Activated T-helper 17 cell treated with anti-CD3 and anti-CD28 coated beads, Interleukin-2, amount 50 U/mL, for 72 hours (primary cell): ENCODE measurements at regions not wholly inside any gene's neighbourhood (a gene's known extent, or its start where the extent isn't known, plus 50 kb on each side); places are given as distances from the start of the nearest gene placed in this dataset.
"Not testable (repeated sequence)": the region's sequence is repeated elsewhere in the genome, so short reads cannot be mapped to it uniquely, and the experiment has no call there.

ENCODE experiments used
- ATAC-seq: fragments of 150-1000 bp; cut with Tn5 transposase; replicated peaks from 2 replicates; pipeline ENCODE4 v1.10.0; 2021; ENCODE audit warnings: mild to moderate bottlenecking, moderate library complexity
- H3K27ac Mint-ChIP-seq: one replicate; pipeline ENCODE4 v1.8.0; 2022; ENCODE audit warnings: mixed read lengths
- H3K27me3 Mint-ChIP-seq: one replicate; pipeline ENCODE4 v1.8.0; 2022; ENCODE audit warnings: mixed read lengths
- H3K36me3 Mint-ChIP-seq: one replicate; pipeline ENCODE4 v1.8.0; 2022; ENCODE audit warnings: low read depth, mild to moderate bottlenecking, mixed read lengths
- H3K4me1 Mint-ChIP-seq: one replicate; pipeline ENCODE4 v1.8.0; 2022; ENCODE audit warnings: mixed read lengths
- H3K4me3 Mint-ChIP-seq: one replicate; pipeline ENCODE4 v1.8.0; 2022; ENCODE audit warnings: mild to moderate bottlenecking, mixed read lengths
- H3K9me3 Mint-ChIP-seq: one replicate; pipeline ENCODE4 v1.8.0; 2022; ENCODE audit warnings: mixed read lengths

- no peaks in the 10 kb centered on the region for H3K4me1 Mint-ChIP-seq
- no peak for ATAC-seq
These were observed 296.9 kb downstream of the KCNJ3 start for GRCh38 chr2:154995361-154995760.

GRCh38 chr2:154992826-154993225 is 294.3 kb downstream of the KCNJ3 start:
- H3K27me3 Mint-ChIP-seq = no peaks in the 10 kb centered on the region
- no peaks in the 10 kb centered on the region for H3K36me3 Mint-ChIP-seq
- no peaks in the 10 kb centered on the region for H3K4me1 Mint-ChIP-seq
- no peak overlapping the region for H3K4me3 Mint-ChIP-seq
- ATAC-seq = no peak
- H3K27ac Mint-ChIP-seq = no peak overlapping the region
- H3K9me3 Mint-ChIP-seq = no peaks in the 10 kb centered on the region

More at GRCh38 chr2:154995361-154995760, 296.9 kb downstream of the KCNJ3 start:
- no peak overlapping the region for H3K27ac Mint-ChIP-seq
- no peaks in the 10 kb centered on the region for H3K9me3 Mint-ChIP-seq
- H3K27me3 Mint-ChIP-seq = no peaks in the 10 kb centered on the region
- no peak overlapping the region for H3K4me3 Mint-ChIP-seq
- no peaks in the 10 kb centered on the region for H3K36me3 Mint-ChIP-seq

GRCh38 chr2:154978710-154979109 is 280.2 kb downstream of the KCNJ3 start:
- no peak overlapping the region for H3K27ac Mint-ChIP-seq
- H3K36me3 Mint-ChIP-seq = no peaks in the 10 kb centered on the region
- peaks cover 9% of the 10 kb centered on the region for H3K9me3 Mint-ChIP-seq
- no peak for ATAC-seq
- H3K4me1 Mint-ChIP-seq = no peaks in the 10 kb centered on the region
- H3K27me3 Mint-ChIP-seq = no peaks in the 10 kb centered on the region
- H3K4me3 Mint-ChIP-seq = no peak overlapping the region

- no peaks in the 10 kb centered on the region for H3K27me3 Mint-ChIP-seq
- ATAC-seq = no peak
- H3K27ac Mint-ChIP-seq = no peak overlapping the region
- H3K4me3 Mint-ChIP-seq = no peak overlapping the region
- H3K36me3 Mint-ChIP-seq = no peaks in the 10 kb centered on the region
- peaks cover 9% of the 10 kb centered on the region for H3K9me3 Mint-ChIP-seq
- no peaks in the 10 kb centered on the region for H3K4me1 Mint-ChIP-seq
These were observed 279.7 kb downstream of the KCNJ3 start for GRCh38 chr2:154978244-154978643.

- Mint-ChIP-seq H3K4me3 (no peak overlapping the region), H3K27me3 (no peaks in the 10 kb centered on the region), H3K27ac (no peak overlapping the region), H3K4me1 (no peaks in the 10 kb centered on the region), H3K9me3 (peaks cover 5% of the 10 kb centered on the region), H3K36me3 (no peaks in the 10 kb centered on the region)
- ATAC-seq = no peak
These were observed 275.5 kb downstream of the KCNJ3 start for GRCh38 chr2:154974041-154974440.

GRCh38 chr2:154963511-154963910 is 265.0 kb downstream of the KCNJ3 start:
- no peaks in the 10 kb centered on the region for H3K27me3 Mint-ChIP-seq
- no peak overlapping the region for H3K27ac Mint-ChIP-seq
- H3K4me3 Mint-ChIP-seq = no peak overlapping the region
- H3K9me3 Mint-ChIP-seq = peaks cover 10% of the 10 kb centered on the region
- ATAC-seq = no peak
- H3K4me1 Mint-ChIP-seq = no peaks in the 10 kb centered on the region
- H3K36me3 Mint-ChIP-seq = no peaks in the 10 kb centered on the region

GRCh38 chr2:154961676-154962075 is 263.2 kb downstream of the KCNJ3 start:
- Mint-ChIP-seq H3K27me3 (no peaks in the 10 kb centered on the region), H3K27ac (no peak overlapping the region), H3K4me3 (no peak overlapping the region), H3K4me1 (no peaks in the 10 kb centered on the region), H3K9me3 (peaks cover 15% of the 10 kb centered on the region), H3K36me3 (no peaks in the 10 kb centered on the region)
- ATAC-seq = no peak

GRCh38 chr2:154960802-154961583 is 262.5 kb downstream of the KCNJ3 start:
- no peak for ATAC-seq
- H3K36me3 Mint-ChIP-seq = no peaks in the 10 kb centered on the region
- no peaks in the 10 kb centered on the region for H3K27me3 Mint-ChIP-seq
- peaks cover 11% of the 10 kb centered on the region for H3K9me3 Mint-ChIP-seq
- H3K4me1 Mint-ChIP-seq = no peaks in the 10 kb centered on the region
- no peak overlapping the region for H3K4me3 Mint-ChIP-seq
- H3K27ac Mint-ChIP-seq = no peak overlapping the region

GRCh38 chr2:154952346-154952980 is 254.0 kb downstream of the KCNJ3 start:
- no peak overlapping the region for H3K4me3 Mint-ChIP-seq
- no peaks in the 10 kb centered on the region for H3K27me3 Mint-ChIP-seq
- no peaks in the 10 kb centered on the region for H3K4me1 Mint-ChIP-seq
- no peak overlapping the region for H3K27ac Mint-ChIP-seq
- peaks cover 6% of the 10 kb centered on the region for H3K9me3 Mint-ChIP-seq
- H3K36me3 Mint-ChIP-seq = no peaks in the 10 kb centered on the region
- ATAC-seq = no peak

GRCh38 chr2:154947416-154947815 is 248.9 kb downstream of the KCNJ3 start:
- not testable (repeated sequence) for H3K4me1 Mint-ChIP-seq, H3K27me3 Mint-ChIP-seq, H3K27ac Mint-ChIP-seq, H3K4me3 Mint-ChIP-seq, ATAC-seq, H3K36me3 Mint-ChIP-seq, H3K9me3 Mint-ChIP-seq

- Mint-ChIP-seq H3K27ac (no peak overlapping the region), H3K9me3 (no peaks in the 10 kb centered on the region), H3K4me3 (no peak overlapping the region), H3K36me3 (no peaks in the 10 kb centered on the region), H3K4me1 (no peaks in the 10 kb centered on the region), H3K27me3 (no peaks in the 10 kb centered on the region)
- no peak for ATAC-seq
These were observed 247.5 kb downstream of the KCNJ3 start for GRCh38 chr2:154945984-154946383.

- Mint-ChIP-seq H3K27me3 (no peaks in the 10 kb centered on the region), H3K4me1 (no peaks in the 10 kb centered on the region), H3K9me3 (no peaks in the 10 kb centered on the region), H3K4me3 (no peak overlapping the region), H3K36me3 (no peaks in the 10 kb centered on the region), H3K27ac (no peak overlapping the region)
- ATAC-seq = no peak
These were observed 242.9 kb downstream of the KCNJ3 start for GRCh38 chr2:154941379-154941778.

GRCh38 chr2:154934213-154934612 is 235.7 kb downstream of the KCNJ3 start:
- no peaks in the 10 kb centered on the region for H3K27me3 Mint-ChIP-seq
- no peaks in the 10 kb centered on the region for H3K36me3 Mint-ChIP-seq
- H3K9me3 Mint-ChIP-seq = peaks cover 25% of the 10 kb centered on the region
- no peak overlapping the region for H3K27ac Mint-ChIP-seq
- no peak for ATAC-seq
- H3K4me1 Mint-ChIP-seq = no peaks in the 10 kb centered on the region
- no peak overlapping the region for H3K4me3 Mint-ChIP-seq

- no peak for ATAC-seq
- H3K9me3 Mint-ChIP-seq = no peaks in the 10 kb centered on the region
- no peaks in the 10 kb centered on the region for H3K27me3 Mint-ChIP-seq
- no peak overlapping the region for H3K27ac Mint-ChIP-seq
- no peaks in the 10 kb centered on the region for H3K4me1 Mint-ChIP-seq
- no peaks in the 10 kb centered on the region for H3K36me3 Mint-ChIP-seq
- no peak overlapping the region for H3K4me3 Mint-ChIP-seq
These were observed 226.0 kb downstream of the KCNJ3 start for GRCh38 chr2:154924531-154924930.

- H3K4me3 Mint-ChIP-seq = no peak overlapping the region
- no peak for ATAC-seq
- H3K9me3 Mint-ChIP-seq = no peaks in the 10 kb centered on the region
- H3K36me3 Mint-ChIP-seq = no peaks in the 10 kb centered on the region
- no peaks in the 10 kb centered on the region for H3K4me1 Mint-ChIP-seq
- H3K27me3 Mint-ChIP-seq = no peaks in the 10 kb centered on the region
- H3K27ac Mint-ChIP-seq = no peak overlapping the region
These were observed 216.1 kb downstream of the KCNJ3 start for GRCh38 chr2:154914561-154914960.
